ENCODE measurements at regions not wholly inside any gene's neighbourhood (a gene's known extent, or its start where the extent isn't known, plus 50 kb on each side); places are given as distances from the start of the nearest gene placed in this dataset.

DNA sequence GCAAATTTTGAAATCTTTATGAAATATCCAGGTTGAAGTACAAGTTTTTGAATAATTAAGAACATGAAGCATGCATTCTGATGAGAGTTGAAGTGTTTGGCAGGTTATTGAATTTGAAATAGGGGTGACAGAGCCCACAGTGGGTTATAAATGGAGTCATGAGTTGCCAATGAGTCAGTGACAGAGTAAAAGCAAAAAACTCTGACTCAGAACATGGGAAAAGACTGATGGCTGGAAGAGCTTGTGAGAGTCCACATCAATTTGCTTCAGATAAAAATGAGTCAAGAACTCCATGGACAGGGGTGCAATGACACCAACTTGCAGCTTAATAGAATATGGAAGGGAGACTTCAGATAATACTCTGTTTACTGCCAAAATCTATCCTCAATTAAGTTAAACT is 105.3 kb downstream of the SLC6A15 start:
- DNase-seq = no peak

- DNase-seq = no peak
Measured at GRCh38 chr12:84805474-84805858, 107.1 kb downstream of the SLC6A15 start.

GRCh38 chr12:84804691-84805473 is 107.7 kb downstream of the SLC6A15 start:
- DNase-seq = no peak

GRCh38 chr12:84803661-84804060 is 108.9 kb downstream of the SLC6A15 start:
- DNase-seq = no peak

DNA sequence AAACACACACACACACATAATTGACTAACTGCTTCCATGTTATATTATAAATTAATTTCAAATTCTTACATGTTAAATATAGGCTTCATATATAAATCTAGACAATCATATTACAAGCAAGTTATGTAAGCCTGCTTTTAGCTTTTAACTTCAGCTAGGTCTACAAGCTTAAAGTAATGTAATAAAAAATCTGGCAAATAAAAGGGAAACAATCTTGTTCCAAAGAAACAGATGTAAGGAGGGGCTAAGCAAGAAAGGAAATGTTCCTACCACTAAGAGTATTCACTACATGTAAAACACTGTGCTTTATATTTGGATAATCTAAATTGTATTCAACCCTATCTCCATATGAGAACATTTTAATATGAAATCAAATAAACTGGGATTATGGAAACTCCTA is 110.4 kb downstream of the SLC6A15 start:
- DNase-seq = no peak

GRCh38 chr12:84793558-84794367 is 118.8 kb downstream of the SLC6A15 start:
- no peak for DNase-seq

- no peak for DNase-seq
Measured at GRCh38 chr12:84791444-84791843, 121.2 kb downstream of the SLC6A15 start.

DNA sequence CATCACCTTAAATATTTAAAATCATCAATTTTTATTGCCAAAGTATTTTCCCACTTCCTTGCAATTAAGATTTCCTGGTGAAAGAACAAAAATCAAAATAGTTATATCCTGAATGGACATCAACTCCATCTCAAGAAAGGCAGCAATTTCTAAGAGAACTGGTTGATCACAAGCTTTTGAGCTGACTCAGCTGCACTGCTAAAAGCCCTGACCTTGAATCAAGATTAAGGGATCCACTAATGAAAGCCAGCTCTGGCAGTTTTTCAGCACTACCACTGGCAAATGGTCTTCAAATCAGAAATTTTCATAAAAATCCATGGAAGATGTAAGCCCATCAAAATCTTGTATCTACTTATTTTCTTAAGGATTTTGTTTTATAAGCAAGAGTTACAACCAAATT is 123.4 kb downstream of the SLC6A15 start:
- no peak for DNase-seq

- DNase-seq = no peak
Measured at GRCh38 chr12:84787253-84787652, 125.3 kb downstream of the SLC6A15 start.

GRCh38 chr12:84786622-84787021 is 126.0 kb downstream of the SLC6A15 start:
- DNase-seq = no peak

DNA sequence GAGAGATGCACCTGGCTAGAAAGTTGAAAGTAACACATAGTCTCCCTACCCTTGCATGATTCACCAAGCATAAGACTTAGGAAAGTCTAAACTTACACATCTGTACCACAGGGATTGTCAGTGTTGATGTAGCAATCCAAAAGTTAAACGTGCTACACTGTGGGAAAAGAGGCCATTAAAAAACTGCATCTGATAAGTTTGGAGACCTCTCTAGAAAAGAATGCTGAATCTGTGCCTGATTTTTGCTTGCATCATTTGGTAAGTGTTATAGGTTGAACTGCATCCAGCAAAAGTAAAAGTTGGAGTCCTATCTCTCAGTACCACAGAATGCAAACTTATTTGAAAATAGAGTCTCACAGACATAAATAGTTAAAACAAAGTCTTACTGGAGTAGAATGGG is 126.6 kb downstream of the SLC6A15 start:
- no peak for DNase-seq

- no peak for DNase-seq
Measured at GRCh38 chr12:84785281-84785680, 127.3 kb downstream of the SLC6A15 start.

GRCh38 chr12:84779169-84779568 is 133.4 kb downstream of the SLC6A15 start:
- no peak for DNase-seq

DNA sequence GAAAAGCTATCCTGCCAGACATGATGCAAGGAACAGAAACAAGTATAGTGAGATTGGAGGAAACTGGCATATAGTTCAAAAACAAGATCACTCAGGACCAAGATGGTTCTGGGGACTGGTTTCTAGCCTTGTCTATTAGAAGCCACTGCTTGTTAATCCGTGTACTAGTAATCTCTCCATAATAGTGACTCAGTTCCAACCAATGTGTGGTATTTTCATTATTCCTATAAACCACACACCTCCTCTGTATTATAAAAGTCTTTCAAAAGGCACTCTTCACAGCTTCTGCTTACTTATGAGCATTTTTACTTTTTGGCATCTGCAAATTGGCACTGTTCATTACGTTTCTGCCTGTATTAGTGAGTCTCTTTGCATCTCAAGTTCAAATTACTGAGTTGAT is 140.3 kb downstream of the SLC6A15 start:
- no peak for DNase-seq

- no peak for DNase-seq
Measured at GRCh38 chr12:84767079-84767478, 145.5 kb downstream of the SLC6A15 start.

DNA sequence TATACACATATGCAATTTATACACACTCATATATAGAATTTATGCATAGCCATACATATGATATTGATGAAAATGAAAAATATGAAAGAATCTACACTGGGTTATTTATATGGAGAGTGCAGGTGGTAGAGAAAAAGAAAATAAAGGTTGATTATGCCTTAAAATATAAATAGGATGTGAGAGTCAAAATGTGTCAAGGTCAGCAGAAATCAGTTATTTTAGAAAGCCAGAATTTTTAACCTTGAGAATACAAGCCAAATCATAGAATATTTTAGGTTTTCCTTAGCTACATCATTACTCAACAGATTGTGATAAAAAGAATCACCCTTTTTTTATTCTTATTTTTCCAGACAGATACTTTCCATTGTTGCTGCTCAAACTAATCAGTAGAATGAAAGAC is 146.2 kb downstream of the SLC6A15 start:
- DNase-seq = no peak

GRCh38 chr12:84764001-84764400 is 148.6 kb downstream of the SLC6A15 start:
- no peak for DNase-seq

DNA sequence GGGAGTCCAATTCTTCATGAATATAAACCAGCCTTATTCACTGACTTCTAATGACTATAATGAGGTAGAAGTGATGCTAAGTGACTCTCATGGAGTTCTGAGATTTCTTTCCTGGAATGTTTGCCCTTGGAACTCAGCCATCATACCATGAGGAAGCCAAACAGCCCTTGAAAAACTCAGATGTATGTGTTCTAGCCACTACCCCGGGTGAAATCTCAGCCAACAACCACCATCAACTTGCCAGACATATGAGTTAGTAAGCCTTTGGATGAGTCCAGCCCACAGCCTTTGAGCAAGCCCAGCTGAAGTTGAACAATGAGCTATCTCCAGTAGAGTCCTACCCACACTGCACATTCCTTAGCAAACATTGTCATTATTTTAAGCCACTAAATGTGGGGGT is 149.5 kb downstream of the SLC6A15 start:
- no peak for DNase-seq

DNA sequence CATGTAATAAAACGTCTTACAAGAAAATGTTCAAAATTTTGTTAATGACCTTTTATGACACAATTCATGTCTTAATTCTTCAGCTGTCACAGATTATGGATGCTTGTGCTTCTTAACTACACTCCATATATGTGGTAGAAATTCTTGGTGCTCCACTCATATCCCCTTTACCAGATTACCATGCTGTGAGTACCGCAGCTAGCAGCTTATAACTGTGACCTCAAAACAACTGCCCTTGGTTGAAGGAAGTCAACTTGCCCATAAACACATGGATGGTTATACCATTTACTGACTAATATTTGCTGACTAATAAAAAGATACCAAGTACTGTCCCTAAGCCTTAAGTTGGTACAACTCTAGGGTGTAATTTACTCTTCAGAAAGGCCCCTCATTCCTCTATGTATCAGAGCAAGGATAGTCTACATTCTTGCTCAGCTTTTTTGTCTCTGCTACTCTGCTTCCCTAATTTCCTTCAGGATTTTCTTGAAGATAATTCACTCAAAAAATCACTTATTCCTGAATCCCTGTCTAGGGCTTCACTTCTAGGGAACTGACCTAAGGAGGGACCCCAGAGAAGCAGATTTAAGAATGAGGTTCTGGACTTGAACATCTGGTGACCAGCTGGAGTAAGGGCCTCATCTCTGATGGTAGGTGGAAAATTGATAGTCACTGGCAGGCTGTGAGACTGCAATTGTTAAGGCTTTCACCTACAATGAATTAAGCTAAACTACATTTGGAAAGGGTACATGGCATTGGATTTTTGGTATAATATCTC is 152.3 kb downstream of the SLC6A15 start:
- no peak for DNase-seq

- DNase-seq = no peak
Measured at GRCh38 chr12:84757978-84758377, 154.6 kb downstream of the SLC6A15 start.

DNA sequence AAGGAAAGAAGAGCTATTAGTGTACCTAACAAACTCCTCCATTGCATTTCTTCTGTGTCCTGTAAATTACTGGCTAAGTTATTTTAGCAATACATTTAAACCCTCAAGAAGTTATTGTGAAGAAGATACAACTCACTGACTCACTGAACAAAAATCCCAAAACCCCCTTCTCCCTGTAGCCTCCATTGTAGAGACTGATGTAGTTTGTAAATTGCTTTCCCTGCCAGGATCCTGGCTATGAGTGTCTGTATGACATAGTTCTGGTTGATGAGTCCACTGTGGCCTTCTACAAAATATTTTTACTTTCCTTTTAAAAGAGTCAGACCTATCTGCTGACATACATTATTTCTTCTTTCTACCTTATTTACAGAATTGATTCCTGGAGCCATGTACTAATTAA is 155.6 kb downstream of the SLC6A15 start:
- no peak for DNase-seq

DNA sequence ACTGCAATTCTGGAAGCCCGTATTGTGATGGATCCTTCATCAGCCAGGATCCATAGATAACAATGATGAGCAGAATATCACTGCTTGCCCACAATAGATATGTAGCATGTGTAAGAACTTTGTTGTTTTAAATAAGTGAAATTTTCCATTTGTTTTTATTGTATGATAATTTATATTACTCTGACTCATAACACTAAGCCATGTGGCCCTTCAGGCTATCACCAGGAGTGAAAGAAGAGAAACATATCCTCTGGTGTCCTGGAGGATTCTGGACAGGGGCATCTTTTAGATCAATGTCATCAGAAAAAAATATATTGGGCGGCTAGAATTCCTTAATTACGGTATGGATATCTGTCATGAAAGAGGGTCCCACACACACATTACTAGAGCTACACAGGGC is 167.5 kb downstream of the SLC6A15 start:
- DNase-seq = no peak

- no peak for DNase-seq
Measured at GRCh38 chr12:84741692-84742091, 170.9 kb downstream of the SLC6A15 start.

Data from right kidney (tissue), 1 donor.